A673 (cell line): ENCODE measurements at regions not wholly inside any gene's neighbourhood (a gene's known extent, or its start where the extent isn't known, plus 50 kb on each side); places are given as distances from the start of the nearest gene placed in this dataset.
"Not testable (repeated sequence)": the region's sequence is repeated elsewhere in the genome, so short reads cannot be mapped to it uniquely, and the experiment has no call there.

Experiments used
- BruUV-seq: library from RNA; stranded (reverse); fragments of 400-500 nt; replicated peaks from 2 replicates; lab custom pipeline; 2021; lab: Mats Ljungman, UMichigan
- CTCF ChIA-PET: fragments of 300-600 bp; sonication (Branson Sonifier 250); formaldehyde crosslinking; loops from one replicate; lab custom pipeline; 2022; ENCODE audit warnings: antibody characterized with exemption; lab: Charles Lee
- POLR2A ChIA-PET: fragments of 300-600 bp; sonication (Branson Sonifier 250); formaldehyde crosslinking; loops from one replicate; lab custom pipeline; 2022; ENCODE audit warnings: antibody characterized with exemption; ENCODE audit not compliant: low non-redundant PET; lab: Charles Lee
- DNase-seq: peaks from one replicate; pipeline ENCODE4 v3.0.0-alpha.2; 2015; ENCODE audit warnings: low spot score
- H3K27ac ChIP-seq: fragments of 200-600 bp; sonication (generic); 2 replicates; pipeline ENCODE4 v1.5.1; 2016; ENCODE audit warnings: mixed run types, low read depth, mild to moderate bottlenecking, mixed read lengths, antibody characterized with exemption, low read length; ENCODE audit not compliant: poor library complexity, severe bottlenecking
- H3K27me3 ChIP-seq: fragments of 200-600 bp; sonication (generic); replicated peaks from 2 replicates; pipeline ENCODE4 v1.6.1; 2017; ENCODE audit warnings: mixed run types, low read depth, mild to moderate bottlenecking, mixed read lengths, antibody characterized with exemption, low read length; ENCODE audit not compliant: insufficient read depth, poor library complexity
- H3K36me3 ChIP-seq: fragments of 200-600 bp; sonication (generic); 2 replicates; pipeline ENCODE4 v1.6.1; 2016; ENCODE audit warnings: mixed run types, mild to moderate bottlenecking, mixed read lengths, antibody characterized with exemption, low read length; ENCODE audit not compliant: insufficient read depth, poor library complexity, severe bottlenecking
- H3K4me1 ChIP-seq: fragments of 200-600 bp; sonication (generic); 2 replicates; pipeline ENCODE4 v1.6.1; 2017; ENCODE audit warnings: mixed run types, mild to moderate bottlenecking, mixed read lengths, antibody characterized with exemption, low read length; ENCODE audit not compliant: insufficient read depth, poor library complexity, severe bottlenecking
- H3K4me3 ChIP-seq: fragments of 200-600 bp; sonication (generic); 2 replicates; pipeline ENCODE4 v1.5.1; 2016; ENCODE audit warnings: low read depth, mixed run types, mild to moderate bottlenecking, mixed read lengths, low read length; ENCODE audit not compliant: poor library complexity, severe bottlenecking
- H3K9me3 ChIP-seq: fragments of 200-600 bp; sonication (generic); 2 replicates; pipeline ENCODE4 v1.6.1; 2016; ENCODE audit warnings: mixed run types, low read depth, mild to moderate bottlenecking, mixed read lengths, antibody characterized with exemption, low read length; ENCODE audit not compliant: poor library complexity, severe bottlenecking
- CTCF ChIP-seq: fragments of 300-800, 200-600 bp; sonication (generic); conservative IDR thresholded peaks from 2 replicates; pipeline ENCODE4 v1.5.1; 2017; ENCODE audit warnings: low read depth, mild to moderate bottlenecking, antibody characterized with exemption, low read length, moderate library complexity, mixed read lengths
- EZH2 ChIP-seq: fragments of 200-600 bp; sonication (generic); IDR thresholded peaks from 2 replicates; pipeline ENCODE4 v1.6.1; 2017; ENCODE audit warnings: borderline replicate concordance, low read depth, mild to moderate bottlenecking, mixed read lengths, antibody characterized with exemption, low read length; ENCODE audit not compliant: poor library complexity, severe bottlenecking
- intact Hi-C: fragments of 100-400 bp; cut with micrococcal nuclease; formaldehyde crosslinking; loops from one replicate; pipeline ENCODE4 v1.10.0; 2022; ENCODE audit not compliant: unreplicated experiment

GRCh38 chr6:863127-863526, 170.2 kb upstream of the EXOC2 start:
- peak; percentile 76 for TF ChIP-seq EZH2
- intact Hi-C loops, CTCF ChIA-PET: not testable (repeated sequence)

GRCh38 chr6:859936-860335, 167.0 kb upstream of the EXOC2 start:
- no TSS peak for BruUV-seq
- Histone ChIP-seq H3K9me3 (no peaks in the 10 kb centered on the region), H3K27me3 (peaks cover 51% of the 10 kb centered on the region), H3K4me3 (no peak overlapping the region), H3K4me1 (no peaks in the 10 kb centered on the region), H3K36me3 (no peaks in the 10 kb centered on the region), H3K27ac (no peak overlapping the region)
- ChIA-PET POLR2A (no interaction called here), CTCF (no interaction called here)
- intact Hi-C loops = no loop called here
- no peak for DNase-seq
- no peak for TF ChIP-seq EZH2

More at GRCh38 chr6:863127-863526, 170.2 kb upstream of the EXOC2 start:
- H3K36me3 ChIP-seq, H3K4me3 ChIP-seq, DNase-seq, H3K4me1 ChIP-seq, H3K27ac ChIP-seq, POLR2A ChIA-PET, BruUV-seq, H3K9me3 ChIP-seq: not testable (repeated sequence)
- peaks cover 49% of the 10 kb centered on the region for H3K27me3 ChIP-seq

- no peak for DNase-seq
- intact Hi-C loops = no loop called here
- no peaks in the 10 kb centered on the region for H3K36me3 ChIP-seq
- ChIA-PET CTCF (no interaction called here), POLR2A (no interaction called here)
- peaks cover 21% of the 10 kb centered on the region for H3K27me3 ChIP-seq
- TF ChIP-seq EZH2 (no peak), CTCF (no peak)
- no peaks in the 10 kb centered on the region for H3K4me1 ChIP-seq
- no TSS peak for BruUV-seq
- no peak overlapping the region for H3K4me3 ChIP-seq
- H3K27ac ChIP-seq = no peak overlapping the region
- no peaks in the 10 kb centered on the region for H3K9me3 ChIP-seq
Observed at GRCh38 chr6:854406-855118, 161.6 kb upstream of the EXOC2 start.

- not testable (repeated sequence) for H3K4me1 ChIP-seq
Observed at GRCh38 chr6:852216-852615, 159.3 kb upstream of the EXOC2 start.

More at GRCh38 chr6:852216-852615, 159.3 kb upstream of the EXOC2 start:
- H3K27ac ChIP-seq, POLR2A ChIA-PET, H3K4me3 ChIP-seq, H3K9me3 ChIP-seq, DNase-seq, BruUV-seq, intact Hi-C loops, CTCF ChIA-PET, H3K36me3 ChIP-seq: not testable (repeated sequence)
- peaks cover 14% of the 10 kb centered on the region for H3K27me3 ChIP-seq
